ENCODE measurements at regions not wholly inside any gene's neighbourhood (a gene's known extent, or its start where the extent isn't known, plus 50 kb on each side); places are given as distances from the start of the nearest gene placed in this dataset.

GRCh38 chr16:54421220-54421619 lies 134.6 kb upstream of the IRX3 start:
- Histone ChIP-seq H3K27ac (ENCODE audit: low read length) (no peak overlapping the region), H3F3A (ENCODE audit: insufficient read depth, low read length, poor library complexity, severe bottlenecking) (no peaks in the 10 kb centered on the region), H3K27me3 (ENCODE audit: insufficient read depth, low read depth, low read length) (peaks cover 26% of the 10 kb centered on the region), H2AFZ (ENCODE audit: low read depth, low read length) (no peak overlapping the region), H3K36me3 (ENCODE audit: insufficient read depth, low read length) (no peaks in the 10 kb centered on the region), H3K4me3 (ENCODE audit: low read length) (no peak overlapping the region), H3K79me2 (replicated peaks; ENCODE audit: insufficient read depth, low read length) (no peaks in the 10 kb centered on the region), H3K4me2 (ENCODE audit: low read length) (no peak overlapping the region), H3K9me2 (ENCODE audit: insufficient read depth, low read length) (no peaks in the 10 kb centered on the region), H3K9me3 (ENCODE audit: low read length) (no peaks in the 10 kb centered on the region), H3K9ac (ENCODE audit: low read length) (no peak overlapping the region), H4K20me1 (ENCODE audit: insufficient read depth) (no peaks in the 10 kb centered on the region)
- TF ChIP-seq TAF1 (IDR thresholded peaks at IDR 0.05; ENCODE audit: low read depth) (no peak), MXI1 (conservative IDR thresholded peaks at IDR 0.05; ENCODE audit: poor library complexity, severe bottlenecking) (no peak), EP300 (conservative IDR thresholded peaks at IDR 0.05; ENCODE audit: poor library complexity, severe bottlenecking) (no peak)

- Histone ChIP-seq H3K27ac (ENCODE audit: low read length) (no peak overlapping the region), H4K20me1 (ENCODE audit: insufficient read depth) (no peaks in the 10 kb centered on the region), H3K9me2 (ENCODE audit: insufficient read depth, low read length) (no peaks in the 10 kb centered on the region), H3K9ac (ENCODE audit: low read length) (no peak overlapping the region), H3K79me2 (replicated peaks; ENCODE audit: insufficient read depth, low read length) (no peaks in the 10 kb centered on the region), H3K9me3 (ENCODE audit: low read length) (no peaks in the 10 kb centered on the region), H3K36me3 (ENCODE audit: insufficient read depth, low read length) (no peaks in the 10 kb centered on the region), H3K4me3 (ENCODE audit: low read length) (no peak overlapping the region), H3K4me2 (ENCODE audit: low read length) (no peak overlapping the region), H3F3A (ENCODE audit: insufficient read depth, low read length, poor library complexity, severe bottlenecking) (no peaks in the 10 kb centered on the region), H2AFZ (ENCODE audit: low read depth, low read length) (no peak overlapping the region), H3K27me3 (ENCODE audit: insufficient read depth, low read depth, low read length) (peaks cover 3% of the 10 kb centered on the region)
- no peak for TF ChIP-seq TAF1 (IDR thresholded peaks at IDR 0.05; ENCODE audit: low read depth)
- TF ChIP-seq MXI1 (conservative IDR thresholded peaks at IDR 0.05; ENCODE audit: poor library complexity, severe bottlenecking): no peak
Measured at GRCh38 chr16:54418903-54419302, 132.3 kb upstream of the IRX3 start.

GRCh38 chr16:54417384-54417783 lies 130.8 kb upstream of the IRX3 start:
- Histone ChIP-seq H3K36me3 (ENCODE audit: insufficient read depth, low read length) (no peaks in the 10 kb centered on the region), H4K20me1 (ENCODE audit: insufficient read depth) (no peaks in the 10 kb centered on the region), H3K27me3 (ENCODE audit: insufficient read depth, low read depth, low read length) (peaks cover 2% of the 10 kb centered on the region), H3K9me2 (ENCODE audit: insufficient read depth, low read length) (no peaks in the 10 kb centered on the region), H3K4me2 (ENCODE audit: low read length) (no peak overlapping the region), H3K79me2 (replicated peaks; ENCODE audit: insufficient read depth, low read length) (no peaks in the 10 kb centered on the region), H3F3A (ENCODE audit: insufficient read depth, low read length, poor library complexity, severe bottlenecking) (no peaks in the 10 kb centered on the region), H3K27ac (ENCODE audit: low read length) (no peak overlapping the region), H2AFZ (ENCODE audit: low read depth, low read length) (no peak overlapping the region), H3K9ac (ENCODE audit: low read length) (no peak overlapping the region), H3K4me3 (ENCODE audit: low read length) (no peak overlapping the region), H3K9me3 (ENCODE audit: low read length) (no peaks in the 10 kb centered on the region)
- no peak for TF ChIP-seq RAD21 (conservative IDR thresholded peaks at IDR 0.05)
- no peak for TF ChIP-seq REST (IDR thresholded peaks at IDR 0.05; ENCODE audit: borderline replicate concordance)
- no peak for TF ChIP-seq TAF1 (IDR thresholded peaks at IDR 0.05; ENCODE audit: low read depth)
- TF ChIP-seq EP300 (conservative IDR thresholded peaks at IDR 0.05; ENCODE audit: poor library complexity, severe bottlenecking): no peak
- no peak for TF ChIP-seq EZH2 (IDR thresholded peaks at IDR 0.05; ENCODE audit: borderline replicate concordance, insufficient read depth, low read length, poor library complexity, severe bottlenecking)
- no peak for TF ChIP-seq SMC3 (conservative IDR thresholded peaks at IDR 0.05; ENCODE audit: poor library complexity)
- TF ChIP-seq POLR2AphosphoS5 (IDR thresholded peaks at IDR 0.05): no peak
- no peak for TF ChIP-seq MXI1 (conservative IDR thresholded peaks at IDR 0.05; ENCODE audit: poor library complexity, severe bottlenecking)
- TF ChIP-seq CTCF (IDR thresholded peaks at IDR 0.05; ENCODE audit: poor library complexity, severe bottlenecking): no peak
